DND-41 (cell line): ENCODE measurements at regions not wholly inside any gene's neighbourhood (a gene's known extent, or its start where the extent isn't known, plus 50 kb on each side); places are given as distances from the start of the nearest gene placed in this dataset.

Source experiments
- EZH2 ChIP-seq: IDR thresholded peaks from 3 replicates; pipeline ENCODE4 v1.6.1; 2012; ENCODE audit warnings: borderline replicate concordance, low read depth, mild to moderate bottlenecking, moderate library complexity, low read length, inconsistent platforms; ENCODE audit not compliant: severe bottlenecking
- TF ChIP-seq, protein P1 (sequence below): IDR thresholded peaks from 2 replicates; pipeline ENCODE4 v1.5.1; 2012; ENCODE audit warnings: borderline replicate concordance, low read length, moderate library complexity, mild to moderate bottlenecking; ENCODE audit not compliant: poor library complexity, severe bottlenecking; ENCODE audit errors: extremely low read depth

DNA sequence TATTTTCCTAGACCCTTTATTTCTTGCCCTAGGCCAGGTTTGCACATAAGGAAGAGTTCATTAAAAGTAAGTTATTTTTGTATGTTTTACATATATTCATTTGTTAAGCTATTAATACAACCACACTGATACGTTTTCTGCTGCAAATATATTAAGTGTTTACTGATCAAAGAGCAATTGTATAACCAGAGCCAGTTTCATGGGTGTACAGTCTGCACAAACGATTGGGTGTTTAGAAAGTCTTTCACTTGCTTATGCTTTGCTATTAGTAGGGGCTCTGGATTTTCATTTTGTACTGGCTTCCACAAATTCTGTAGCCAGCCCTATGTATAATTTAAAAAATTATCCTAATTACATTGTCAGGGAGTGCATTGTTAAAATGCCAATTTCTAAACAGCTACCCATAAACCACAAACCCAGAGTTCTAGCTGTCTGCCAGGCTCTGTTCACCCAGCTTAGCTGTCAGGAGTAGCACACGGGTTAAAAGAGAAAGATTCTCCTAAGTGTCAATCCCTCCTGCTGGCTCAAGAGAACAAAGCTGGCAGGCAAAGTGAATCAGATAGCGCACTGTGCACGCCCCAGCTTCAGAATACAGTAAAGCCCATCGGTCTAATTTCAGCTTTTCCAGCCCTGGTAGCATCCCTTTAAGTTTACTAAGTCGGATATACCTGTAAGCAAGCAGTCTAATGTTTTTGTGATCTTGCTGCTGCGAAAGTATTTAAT is 151.0 kb upstream of the LMO3 start:
- TF ChIP-seq, protein P1, sequence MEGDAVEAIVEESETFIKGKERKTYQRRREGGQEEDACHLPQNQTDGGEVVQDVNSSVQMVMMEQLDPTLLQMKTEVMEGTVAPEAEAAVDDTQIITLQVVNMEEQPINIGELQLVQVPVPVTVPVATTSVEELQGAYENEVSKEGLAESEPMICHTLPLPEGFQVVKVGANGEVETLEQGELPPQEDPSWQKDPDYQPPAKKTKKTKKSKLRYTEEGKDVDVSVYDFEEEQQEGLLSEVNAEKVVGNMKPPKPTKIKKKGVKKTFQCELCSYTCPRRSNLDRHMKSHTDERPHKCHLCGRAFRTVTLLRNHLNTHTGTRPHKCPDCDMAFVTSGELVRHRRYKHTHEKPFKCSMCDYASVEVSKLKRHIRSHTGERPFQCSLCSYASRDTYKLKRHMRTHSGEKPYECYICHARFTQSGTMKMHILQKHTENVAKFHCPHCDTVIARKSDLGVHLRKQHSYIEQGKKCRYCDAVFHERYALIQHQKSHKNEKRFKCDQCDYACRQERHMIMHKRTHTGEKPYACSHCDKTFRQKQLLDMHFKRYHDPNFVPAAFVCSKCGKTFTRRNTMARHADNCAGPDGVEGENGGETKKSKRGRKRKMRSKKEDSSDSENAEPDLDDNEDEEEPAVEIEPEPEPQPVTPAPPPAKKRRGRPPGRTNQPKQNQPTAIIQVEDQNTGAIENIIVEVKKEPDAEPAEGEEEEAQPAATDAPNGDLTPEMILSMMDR = no peak
- no peak for TF ChIP-seq EZH2
